ENCODE measurements at regions not wholly inside any gene's neighbourhood (a gene's known extent, or its start where the extent isn't known, plus 50 kb on each side); places are given as distances from the start of the nearest gene placed in this dataset.

GRCh38 chr1:14222086-14222485 is 376.4 kb upstream of the KAZN start:
- TF ChIP-seq, protein P1, sequence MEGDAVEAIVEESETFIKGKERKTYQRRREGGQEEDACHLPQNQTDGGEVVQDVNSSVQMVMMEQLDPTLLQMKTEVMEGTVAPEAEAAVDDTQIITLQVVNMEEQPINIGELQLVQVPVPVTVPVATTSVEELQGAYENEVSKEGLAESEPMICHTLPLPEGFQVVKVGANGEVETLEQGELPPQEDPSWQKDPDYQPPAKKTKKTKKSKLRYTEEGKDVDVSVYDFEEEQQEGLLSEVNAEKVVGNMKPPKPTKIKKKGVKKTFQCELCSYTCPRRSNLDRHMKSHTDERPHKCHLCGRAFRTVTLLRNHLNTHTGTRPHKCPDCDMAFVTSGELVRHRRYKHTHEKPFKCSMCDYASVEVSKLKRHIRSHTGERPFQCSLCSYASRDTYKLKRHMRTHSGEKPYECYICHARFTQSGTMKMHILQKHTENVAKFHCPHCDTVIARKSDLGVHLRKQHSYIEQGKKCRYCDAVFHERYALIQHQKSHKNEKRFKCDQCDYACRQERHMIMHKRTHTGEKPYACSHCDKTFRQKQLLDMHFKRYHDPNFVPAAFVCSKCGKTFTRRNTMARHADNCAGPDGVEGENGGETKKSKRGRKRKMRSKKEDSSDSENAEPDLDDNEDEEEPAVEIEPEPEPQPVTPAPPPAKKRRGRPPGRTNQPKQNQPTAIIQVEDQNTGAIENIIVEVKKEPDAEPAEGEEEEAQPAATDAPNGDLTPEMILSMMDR (conservative IDR thresholded peaks at IDR 0.05; ENCODE audit: low read depth, low read length), result no peak
- TF ChIP-seq EZH2 (IDR thresholded peaks at IDR 0.05; ENCODE audit: low read length, unreplicated experiment) (no peak), EZH2phosphoT487 (IDR thresholded peaks at IDR 0.05; ENCODE audit: borderline replicate concordance, low read length) (no peak)
